Epidermal melanocyte (primary cell): ENCODE measurements at regions not wholly inside any gene's neighbourhood (a gene's known extent, or its start where the extent isn't known, plus 50 kb on each side); places are given as distances from the start of the nearest gene placed in this dataset.
A peak's percentile ranks its signal among the peaks of the same experiment; 100 is the strongest.
"Not testable (repeated sequence)": the region's sequence is repeated elsewhere in the genome, so short reads cannot be mapped to it uniquely, and the experiment has no call there.

ENCODE experiments used
- DNase-seq: peaks from one replicate; pipeline ENCODE4 v3.0.0; 2011; ENCODE audit warnings: low spot score; ENCODE audit not compliant: insufficient read length

DNA sequence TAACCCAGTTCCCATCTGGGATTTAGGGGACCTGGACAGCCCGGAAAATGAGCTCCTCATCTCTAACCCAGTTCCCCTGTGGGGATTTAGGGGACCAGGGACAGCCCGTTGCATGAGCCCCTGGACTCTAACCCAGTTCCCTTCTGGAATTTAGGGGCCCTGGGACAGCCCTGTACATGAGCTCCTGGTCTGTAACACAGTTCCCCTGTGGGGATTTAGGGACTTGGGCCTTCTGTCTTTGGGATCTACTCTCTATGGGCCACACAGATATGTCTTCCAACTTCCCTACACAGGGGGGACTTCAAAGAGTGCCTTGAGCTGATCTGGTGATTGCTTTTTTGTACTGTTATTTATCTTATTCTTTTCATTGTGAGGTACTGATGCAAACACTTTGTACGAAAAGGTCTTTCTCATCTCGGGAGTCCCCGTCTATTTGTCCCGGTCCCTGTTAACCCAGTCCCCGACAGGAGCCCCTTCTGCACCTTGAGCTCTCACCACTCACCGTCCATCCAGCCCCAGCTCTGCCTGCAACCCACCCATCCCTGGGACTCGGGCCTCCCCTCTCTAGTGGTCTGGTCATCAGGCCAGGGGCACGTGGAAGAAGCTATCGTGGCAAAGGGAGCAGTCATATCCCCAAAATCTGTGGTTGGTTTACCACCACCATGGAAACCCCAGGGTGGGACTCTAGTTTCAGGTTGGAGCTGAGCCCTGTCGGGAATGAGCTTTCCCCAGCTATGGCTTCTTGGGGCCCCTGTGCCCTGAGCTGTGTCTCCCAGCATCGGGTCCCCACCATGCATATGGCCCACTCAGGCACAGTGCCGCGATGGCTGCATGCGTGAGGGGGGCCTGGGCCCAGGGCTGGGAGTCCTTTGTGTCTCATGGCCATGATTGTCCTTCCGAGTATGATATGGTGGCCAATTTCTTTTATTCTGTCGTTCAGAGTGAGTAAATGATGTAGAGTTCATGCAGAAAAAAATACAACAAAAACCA is 270.4 kb upstream of the PLCXD1 start:
- not testable (repeated sequence) for DNase-seq

DNA sequence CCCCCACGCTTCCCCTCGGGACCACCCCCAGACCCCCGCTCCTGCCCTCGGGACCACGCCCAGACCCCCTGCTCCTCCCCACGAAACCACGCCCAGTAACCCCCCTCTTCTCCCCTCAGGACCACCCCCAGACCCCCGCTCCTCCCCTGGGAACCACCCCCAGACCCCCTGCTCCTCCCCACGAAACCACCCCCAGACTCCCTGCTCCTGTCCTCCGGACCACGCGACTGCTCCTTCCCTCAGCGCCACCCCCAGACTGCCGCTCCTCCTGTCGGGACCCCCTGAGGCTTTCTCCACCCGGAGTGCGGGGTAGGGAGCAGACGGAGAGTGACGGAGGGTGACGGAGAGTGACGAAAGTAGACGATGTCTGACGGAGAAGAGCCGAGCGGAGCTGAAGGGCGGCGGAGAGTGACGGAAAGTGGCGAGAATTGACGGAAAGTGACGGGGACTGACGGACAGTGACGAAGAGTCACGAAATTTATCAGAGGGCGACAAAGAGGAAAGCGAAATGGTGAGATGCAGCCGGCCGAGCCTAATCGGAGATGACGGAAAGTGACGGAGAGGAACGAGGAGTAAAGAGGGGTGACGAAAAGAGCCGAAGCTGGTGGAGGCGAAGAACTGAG is 267.2 kb upstream of the PLCXD1 start:
- not testable (repeated sequence) for DNase-seq

DNA sequence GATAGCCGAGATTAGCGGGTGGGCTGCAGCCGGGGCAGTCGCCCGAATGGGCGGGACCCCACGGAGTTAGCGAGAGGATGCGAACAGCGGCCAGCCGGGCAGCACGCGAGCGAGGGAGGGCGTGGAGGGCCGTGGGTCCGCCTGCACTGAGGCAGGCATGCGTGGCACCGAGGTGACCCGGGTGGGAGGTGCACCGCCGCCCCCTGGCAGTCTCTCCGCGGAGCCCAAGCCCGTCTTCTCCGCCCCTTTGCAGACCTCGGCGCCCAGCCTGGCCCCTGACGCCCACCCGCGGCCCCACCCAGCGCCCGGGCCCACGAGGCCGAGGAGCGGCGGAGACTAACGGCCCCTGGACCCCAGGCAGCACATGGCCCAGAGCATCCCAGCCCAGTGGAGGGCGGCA is 266.7 kb upstream of the PLCXD1 start:
- not testable (repeated sequence) for DNase-seq

DNA sequence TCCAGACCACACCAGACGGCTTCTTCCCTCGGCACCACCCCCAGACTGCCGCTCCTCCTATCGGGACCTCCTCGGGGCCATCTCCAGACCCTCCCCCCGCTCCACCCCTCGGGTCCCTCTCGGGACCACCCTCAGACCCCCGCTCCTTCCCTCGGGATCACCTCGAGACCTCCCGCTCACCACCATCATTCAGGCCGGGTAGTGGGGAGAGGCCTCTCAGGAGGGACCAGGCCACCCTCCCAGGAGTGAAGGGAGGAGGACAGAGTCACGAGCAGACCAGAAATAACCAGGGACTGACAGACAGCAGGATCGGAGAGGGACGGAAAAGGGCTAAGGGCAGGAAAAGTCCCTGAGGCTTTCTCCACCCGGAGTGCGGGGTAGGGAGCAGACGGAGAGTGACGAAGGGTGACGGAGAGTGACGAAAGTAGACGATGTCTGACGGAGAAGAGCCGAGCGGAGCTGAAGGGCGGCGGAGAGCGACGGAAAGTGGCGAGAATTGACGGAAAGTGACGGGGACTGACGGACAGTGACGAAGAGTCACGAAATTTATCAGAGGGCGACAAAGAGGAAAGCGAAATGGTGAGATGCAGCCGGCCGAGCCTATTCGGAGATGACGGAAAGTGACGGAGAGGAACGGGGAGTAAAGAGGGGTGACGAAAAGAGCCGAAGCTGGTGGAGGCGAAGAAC is 262.3 kb upstream of the PLCXD1 start:
- not testable (repeated sequence) for DNase-seq

DNA sequence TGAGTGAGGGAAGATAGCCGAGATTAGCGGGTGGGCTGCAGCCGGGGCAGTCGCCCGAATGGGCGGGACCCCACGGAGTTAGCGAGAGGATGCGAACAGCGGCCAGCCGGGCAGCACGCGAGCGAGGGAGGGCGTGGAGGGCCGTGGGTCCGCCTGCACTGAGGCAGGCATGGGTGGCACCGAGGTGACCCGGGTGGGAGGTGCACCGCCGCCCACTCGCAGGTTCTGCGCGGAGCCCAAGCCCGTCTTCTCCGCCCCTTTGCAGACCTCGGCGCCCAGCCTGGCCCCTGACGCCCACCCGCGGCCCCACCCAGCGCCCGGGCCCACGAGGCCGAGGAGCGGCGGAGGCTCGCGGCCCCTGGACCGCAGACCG is 261.7 kb upstream of the PLCXD1 start:
- DNase-seq: not testable (repeated sequence)

DNA sequence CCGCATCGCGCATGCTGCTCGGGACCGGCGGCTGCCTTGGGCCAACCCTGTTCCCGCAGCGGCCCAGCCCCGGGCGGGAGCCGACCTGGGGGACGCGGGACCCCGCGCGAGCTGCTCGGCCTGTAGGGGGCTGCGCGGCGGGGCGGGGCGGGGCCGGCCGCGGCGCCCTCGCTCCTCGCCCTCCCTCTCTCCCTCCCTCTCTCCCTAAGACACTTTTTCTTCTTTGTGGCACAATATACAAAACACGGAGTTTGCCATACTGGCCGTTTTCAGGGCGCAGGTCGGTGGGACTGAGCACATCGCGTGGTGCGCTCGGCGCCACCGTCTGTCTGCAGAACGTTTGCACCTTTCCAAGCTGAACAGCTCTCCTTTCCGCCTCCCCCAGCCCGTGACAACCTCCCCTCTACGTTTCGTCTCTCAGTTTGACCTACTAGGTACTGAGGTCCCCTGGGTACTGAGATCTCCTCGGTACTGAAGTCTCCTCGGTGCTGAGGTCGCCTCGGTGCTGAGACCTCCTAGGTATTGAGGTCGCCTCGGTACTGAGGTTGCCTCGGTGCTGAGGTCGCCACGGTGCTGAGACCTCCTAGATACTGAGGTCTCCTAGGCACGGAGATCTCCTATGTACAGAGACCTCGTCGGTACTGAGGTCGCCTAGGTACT is 261.1 kb upstream of the PLCXD1 start:
- peak; percentile 5 for DNase-seq

DNA sequence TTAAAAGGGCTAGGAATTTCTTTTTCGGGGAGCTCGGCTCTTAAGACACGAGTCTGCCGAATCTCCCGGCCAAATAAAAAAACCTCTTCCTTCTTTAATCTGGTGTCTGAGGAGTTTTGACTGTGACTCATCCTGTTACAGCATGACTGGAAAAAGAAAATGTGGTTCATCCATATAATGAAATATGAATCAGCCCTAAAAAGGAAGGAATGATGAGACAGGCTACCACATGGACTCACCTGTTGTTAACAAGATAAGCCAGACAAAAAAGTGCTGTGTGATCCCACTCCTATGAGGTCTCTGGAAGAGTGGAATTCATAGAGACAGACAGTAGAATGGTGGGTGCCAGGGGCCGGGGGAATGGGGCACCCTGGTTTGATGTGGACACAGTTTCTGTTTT is 257.0 kb upstream of the PLCXD1 start:
- DNase-seq: not testable (repeated sequence)
